ENCODE measurements at regions not wholly inside any gene's neighbourhood (a gene's known extent, or its start where the extent isn't known, plus 50 kb on each side); places are given as distances from the start of the nearest gene placed in this dataset.

DNA sequence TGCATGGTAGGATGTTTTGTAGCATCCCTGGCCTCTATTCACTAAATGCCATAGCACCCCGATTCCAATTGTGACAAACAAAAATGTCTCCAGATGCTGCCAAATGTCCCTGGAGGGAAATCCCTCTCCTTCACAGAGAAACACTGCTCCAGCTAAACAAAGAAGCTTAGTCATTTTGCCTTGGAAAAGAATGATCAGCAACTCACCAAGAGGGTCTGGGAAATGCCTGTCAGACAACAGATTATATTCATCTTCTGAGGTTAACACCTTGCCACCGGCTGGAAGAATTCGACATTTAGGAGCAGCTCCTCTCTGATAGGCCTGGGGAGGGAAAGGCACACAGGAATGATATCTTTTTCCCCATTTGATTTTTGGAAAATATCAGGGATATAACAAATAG, 84.4 kb downstream of the NIBAN1 start:
- TF ChIP-seq CTCF (conservative IDR thresholded peaks at IDR 0.05; ENCODE audit: low read length), result no peak
- H3K4me3 ChIP-seq (ENCODE audit: low read length), result no peak overlapping the region
- no peak for DNase-seq (ENCODE audit: low read depth)

DNA sequence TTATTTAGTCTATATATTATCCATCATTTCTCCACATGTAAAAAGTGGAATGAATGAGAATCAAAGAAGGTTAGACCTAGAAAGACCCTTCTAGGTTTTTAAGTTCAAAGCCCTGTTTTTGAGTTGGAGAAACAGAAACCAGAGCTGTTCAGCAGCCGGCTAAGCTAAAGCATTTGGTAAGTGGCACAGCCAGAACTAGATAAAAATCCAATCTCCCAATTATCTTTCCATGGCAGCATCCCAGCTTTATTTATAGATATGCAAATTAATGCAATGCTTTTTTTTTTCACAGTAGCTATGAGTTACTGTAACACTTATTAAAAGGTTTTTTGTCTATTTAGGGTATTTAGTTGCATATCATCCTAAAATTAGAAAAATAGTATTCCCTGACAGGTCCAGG, 85.1 kb downstream of the NIBAN1 start:
- no peak overlapping the region for H3K4me3 ChIP-seq (ENCODE audit: low read length)
- no peak for DNase-seq (ENCODE audit: low read depth)
- TF ChIP-seq CTCF (conservative IDR thresholded peaks at IDR 0.05; ENCODE audit: low read length), result no peak

DNA sequence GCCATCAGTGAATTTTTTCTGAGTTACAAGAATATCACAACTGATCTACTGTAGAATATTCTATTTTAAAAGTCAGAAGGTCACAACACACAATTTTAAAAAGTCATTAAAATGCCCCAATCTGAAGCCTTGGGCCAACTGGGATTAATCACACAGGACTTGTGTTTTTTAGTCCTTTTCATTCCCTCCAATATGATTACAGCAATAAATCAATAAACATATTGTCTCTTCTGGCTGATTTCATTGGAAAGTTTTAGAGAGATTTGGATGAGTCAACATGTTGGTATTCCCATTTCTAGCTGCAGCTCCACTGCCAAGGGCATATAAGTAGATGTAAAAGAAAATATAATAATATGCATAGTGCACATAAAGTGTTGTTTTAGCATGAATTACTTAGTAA, 85.8 kb downstream of the NIBAN1 start:
- H3K4me3 ChIP-seq (ENCODE audit: low read length), result no peak overlapping the region
- peak; percentile 71 for DNase-seq (ENCODE audit: low read depth)
- TF ChIP-seq CTCF (conservative IDR thresholded peaks at IDR 0.05; ENCODE audit: low read length), result no peak

GRCh38 chr1:184882957-184883815, 91.1 kb downstream of the NIBAN1 start:
- H3K4me3 ChIP-seq (ENCODE audit: low read length), result no peak overlapping the region
- TF ChIP-seq CTCF (conservative IDR thresholded peaks at IDR 0.05; ENCODE audit: low read length), result no peak
- no peak for DNase-seq (ENCODE audit: low read depth)

DNA sequence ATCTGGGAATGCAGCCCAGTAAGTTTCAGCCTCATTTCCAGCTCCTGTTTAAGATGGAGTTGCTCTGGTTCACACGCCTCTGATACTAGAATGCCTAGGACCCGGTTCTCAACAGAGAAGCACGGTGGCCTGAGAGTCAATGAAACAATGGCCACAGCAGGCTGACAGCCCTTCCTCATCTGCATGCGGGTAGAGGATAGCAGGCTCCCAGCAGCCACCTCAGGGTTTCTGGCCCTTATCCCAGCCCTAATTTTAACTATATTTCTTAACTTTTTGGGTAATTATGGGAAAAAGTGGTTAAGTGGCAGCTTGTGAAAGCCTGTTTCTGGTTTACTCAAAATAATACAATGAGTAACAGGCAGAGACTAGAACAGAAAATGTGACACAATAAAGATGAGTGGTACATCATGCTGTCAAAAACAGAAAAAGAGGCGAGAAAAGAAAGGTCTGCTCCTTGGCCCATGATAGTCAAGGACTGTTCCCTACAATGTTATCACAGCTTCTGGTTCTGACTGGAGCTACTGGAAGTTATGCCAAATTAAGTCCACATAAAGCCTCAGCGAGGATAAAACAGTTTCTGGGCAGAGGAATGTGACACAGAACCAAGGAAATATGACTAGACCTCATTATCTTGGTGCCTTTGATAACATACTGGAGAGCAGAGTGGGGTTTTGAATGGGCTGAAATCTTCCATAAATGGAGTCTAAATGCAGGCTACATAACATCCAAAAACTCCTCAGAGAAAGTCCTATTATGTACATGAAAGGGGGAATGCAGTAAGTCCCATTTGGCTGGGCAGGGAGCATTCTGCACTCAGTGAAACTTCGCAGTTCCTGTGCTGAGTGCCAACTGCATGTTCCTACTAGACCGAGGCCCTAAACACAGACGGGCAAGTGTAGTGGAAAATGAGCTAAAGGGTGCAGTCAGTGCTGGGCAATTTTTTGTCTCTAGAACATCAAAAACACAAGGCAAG, 92.1 kb downstream of the NIBAN1 start:
- TF ChIP-seq CTCF (conservative IDR thresholded peaks at IDR 0.05; ENCODE audit: low read length), result no peak
- peak; percentile 69 for DNase-seq (ENCODE audit: low read depth)
- H3K4me3 ChIP-seq (ENCODE audit: low read length), result no peak overlapping the region

DNA sequence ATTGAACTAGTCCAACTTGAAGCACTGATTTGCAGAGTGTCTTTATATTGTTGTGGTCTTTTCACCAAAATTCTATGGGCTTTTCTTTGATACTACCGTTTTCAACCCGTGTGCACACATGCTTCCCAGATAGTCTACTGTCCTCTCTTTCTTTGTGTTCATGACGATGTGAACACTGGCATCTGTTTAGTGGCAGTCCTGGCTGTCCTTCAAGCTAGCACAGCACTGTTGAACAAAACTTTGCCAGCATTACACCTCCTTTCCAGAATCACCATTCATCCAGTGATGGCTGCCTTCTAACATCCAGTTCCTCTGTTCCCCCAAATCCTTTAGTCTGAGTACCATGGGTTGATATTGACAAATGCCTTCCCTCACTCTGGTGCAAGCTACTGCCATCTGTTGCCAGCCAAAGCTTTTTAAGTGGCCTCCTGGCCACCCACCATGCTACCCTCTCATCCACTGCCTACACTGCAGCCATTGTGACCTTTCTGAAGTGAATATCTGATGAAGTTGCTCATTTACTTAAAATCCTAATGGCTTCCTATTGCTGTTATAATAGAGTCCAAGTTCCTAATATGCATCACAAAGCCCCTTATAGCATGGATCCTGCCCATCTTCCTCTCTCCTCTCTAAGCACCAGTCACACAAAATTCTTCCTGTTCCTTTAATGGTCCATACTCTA, 94.3 kb downstream of the NIBAN1 start:
- H3K4me3 ChIP-seq (ENCODE audit: low read length), result no peak overlapping the region
- DNase-seq (ENCODE audit: low read depth), result no peak
- TF ChIP-seq CTCF (conservative IDR thresholded peaks at IDR 0.05; ENCODE audit: low read length), result no peak
